ENCODE measurements at regions not wholly inside any gene's neighbourhood (a gene's known extent, or its start where the extent isn't known, plus 50 kb on each side); places are given as distances from the start of the nearest gene placed in this dataset.

DNA sequence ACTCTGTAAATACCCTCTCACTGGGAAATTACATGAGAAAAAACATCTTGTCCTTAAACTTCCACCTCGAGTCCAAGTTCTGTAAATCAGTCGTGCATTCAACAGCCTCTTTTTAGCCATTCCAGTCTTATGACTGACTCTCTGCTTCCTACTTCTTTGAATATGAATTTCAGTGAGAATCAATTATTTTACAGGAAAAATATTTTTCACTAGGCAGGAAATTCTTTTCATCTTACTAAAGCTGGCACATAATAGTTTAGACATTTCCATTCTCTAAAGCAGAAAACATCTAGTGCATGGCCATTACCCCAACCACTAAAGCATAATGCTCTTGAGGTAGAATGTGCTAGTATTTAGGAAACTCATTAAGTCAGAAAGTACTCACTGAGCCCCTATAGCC is 565.7 kb upstream of the FAT1 start:
- Histone ChIP-seq H3K9me3 (ENCODE audit: low read depth, low read length, poor library complexity, severe bottlenecking) (no peaks in the 10 kb centered on the region), H3K4me1 (ENCODE audit: insufficient read depth, low read length, poor library complexity, severe bottlenecking) (no peaks in the 10 kb centered on the region), H3K36me3 (ENCODE audit: insufficient read depth, low read length, poor library complexity, severe bottlenecking) (no peaks in the 10 kb centered on the region), H3K4me3 (ENCODE audit: low read depth, low read length, poor library complexity, severe bottlenecking) (no peak overlapping the region), H3K27ac (ENCODE audit: low read depth, low read length, poor library complexity, severe bottlenecking) (no peak overlapping the region), H3K27me3 (replicated peaks; ENCODE audit: insufficient read depth, low read depth, low read length, poor library complexity) (peaks cover 23% of the 10 kb centered on the region)
- BruUV-seq (replicated peaks), result no TSS peak
- DNase-seq (ENCODE audit: low spot score), result no peak
- TF ChIP-seq, protein P1, sequence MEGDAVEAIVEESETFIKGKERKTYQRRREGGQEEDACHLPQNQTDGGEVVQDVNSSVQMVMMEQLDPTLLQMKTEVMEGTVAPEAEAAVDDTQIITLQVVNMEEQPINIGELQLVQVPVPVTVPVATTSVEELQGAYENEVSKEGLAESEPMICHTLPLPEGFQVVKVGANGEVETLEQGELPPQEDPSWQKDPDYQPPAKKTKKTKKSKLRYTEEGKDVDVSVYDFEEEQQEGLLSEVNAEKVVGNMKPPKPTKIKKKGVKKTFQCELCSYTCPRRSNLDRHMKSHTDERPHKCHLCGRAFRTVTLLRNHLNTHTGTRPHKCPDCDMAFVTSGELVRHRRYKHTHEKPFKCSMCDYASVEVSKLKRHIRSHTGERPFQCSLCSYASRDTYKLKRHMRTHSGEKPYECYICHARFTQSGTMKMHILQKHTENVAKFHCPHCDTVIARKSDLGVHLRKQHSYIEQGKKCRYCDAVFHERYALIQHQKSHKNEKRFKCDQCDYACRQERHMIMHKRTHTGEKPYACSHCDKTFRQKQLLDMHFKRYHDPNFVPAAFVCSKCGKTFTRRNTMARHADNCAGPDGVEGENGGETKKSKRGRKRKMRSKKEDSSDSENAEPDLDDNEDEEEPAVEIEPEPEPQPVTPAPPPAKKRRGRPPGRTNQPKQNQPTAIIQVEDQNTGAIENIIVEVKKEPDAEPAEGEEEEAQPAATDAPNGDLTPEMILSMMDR (conservative IDR thresholded peaks at IDR 0.05; ENCODE audit: low read depth, low read length), result no peak
- no peak for TF ChIP-seq EZH2 (IDR thresholded peaks at IDR 0.05; ENCODE audit: borderline replicate concordance, low read depth, low read length, poor library complexity, severe bottlenecking)
- CTCF ChIA-PET, result no interaction called here
- intact Hi-C loops (cut with micrococcal nuclease; ENCODE audit: unreplicated experiment), result no loop called here
- POLR2A ChIA-PET (ENCODE audit: low non-redundant PET), result no interaction called here

DNA sequence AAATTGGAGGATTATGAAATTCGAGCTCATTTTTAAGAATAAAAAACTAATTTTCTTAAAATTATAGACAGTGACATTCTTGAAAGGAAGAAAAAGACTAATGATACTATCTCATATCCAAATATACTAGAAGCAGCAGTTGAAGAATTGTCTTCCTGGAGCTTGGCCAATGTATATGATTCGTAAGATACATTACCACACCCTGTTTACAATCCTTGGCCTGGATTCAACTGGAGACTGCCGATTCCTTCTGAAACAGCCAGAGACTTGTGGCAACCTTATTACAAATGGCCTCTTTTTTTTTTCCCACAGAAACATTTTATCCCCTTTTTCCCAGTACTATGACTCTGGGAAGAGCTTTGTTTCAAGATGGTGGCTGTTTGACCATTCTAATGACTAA is 571.2 kb upstream of the FAT1 start:
- BruUV-seq (replicated peaks), result no TSS peak
- CTCF ChIA-PET, result no interaction called here
- TF ChIP-seq, protein P1 (conservative IDR thresholded peaks at IDR 0.05; ENCODE audit: low read depth, low read length), result no peak
- no peak for TF ChIP-seq EZH2 (IDR thresholded peaks at IDR 0.05; ENCODE audit: borderline replicate concordance, low read depth, low read length, poor library complexity, severe bottlenecking)
- peak; percentile 7 for DNase-seq (ENCODE audit: low spot score)
- Histone ChIP-seq H3K36me3 (ENCODE audit: insufficient read depth, low read length, poor library complexity, severe bottlenecking) (no peaks in the 10 kb centered on the region), H3K27ac (ENCODE audit: low read depth, low read length, poor library complexity, severe bottlenecking) (no peak overlapping the region), H3K9me3 (ENCODE audit: low read depth, low read length, poor library complexity, severe bottlenecking) (no peaks in the 10 kb centered on the region), H3K4me1 (ENCODE audit: insufficient read depth, low read length, poor library complexity, severe bottlenecking) (no peaks in the 10 kb centered on the region), H3K27me3 (replicated peaks; ENCODE audit: insufficient read depth, low read depth, low read length, poor library complexity) (no peaks in the 10 kb centered on the region), H3K4me3 (ENCODE audit: low read depth, low read length, poor library complexity, severe bottlenecking) (no peak overlapping the region)
- intact Hi-C loops (cut with micrococcal nuclease; ENCODE audit: unreplicated experiment), result no loop called here
- POLR2A ChIA-PET (ENCODE audit: low non-redundant PET), result no interaction called here

DNA sequence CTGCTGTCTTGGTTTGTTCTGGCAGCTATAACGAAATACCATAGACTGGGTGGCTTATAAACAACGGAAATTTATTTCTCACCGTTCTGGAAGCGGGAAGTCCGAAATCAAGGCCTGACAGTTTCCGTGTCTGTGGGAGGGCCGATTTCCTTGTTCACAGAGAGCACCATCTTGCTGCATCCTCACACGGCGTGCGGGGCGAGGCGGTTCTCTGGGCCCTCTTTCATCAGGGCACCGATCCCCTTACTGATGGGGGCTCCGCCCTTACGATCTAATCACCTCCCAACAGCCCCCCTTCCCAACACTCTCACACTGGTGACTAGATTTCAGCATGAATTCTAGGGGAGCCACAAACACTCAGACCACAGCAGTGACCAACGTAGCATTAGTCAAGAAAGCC is 578.3 kb upstream of the FAT1 start:
- H3K27ac ChIP-seq (ENCODE audit: low read depth, low read length, poor library complexity, severe bottlenecking), result no peak overlapping the region
- H3K4me3 ChIP-seq (ENCODE audit: low read depth, low read length, poor library complexity, severe bottlenecking), result no peak overlapping the region
- peaks cover 13% of the 10 kb centered on the region for H3K27me3 ChIP-seq (replicated peaks; ENCODE audit: insufficient read depth, low read depth, low read length, poor library complexity)
- H3K36me3 ChIP-seq (ENCODE audit: insufficient read depth, low read length, poor library complexity, severe bottlenecking), result no peaks in the 10 kb centered on the region
- ChIA-PET POLR2A (ENCODE audit: low non-redundant PET) (no interaction called here), CTCF (no interaction called here)
- no peaks in the 10 kb centered on the region for H3K9me3 ChIP-seq (ENCODE audit: low read depth, low read length, poor library complexity, severe bottlenecking)
- no peaks in the 10 kb centered on the region for H3K4me1 ChIP-seq (ENCODE audit: insufficient read depth, low read length, poor library complexity, severe bottlenecking)
- BruUV-seq (replicated peaks), result no TSS peak
- no peak for DNase-seq (ENCODE audit: low spot score)
- intact Hi-C loops (cut with micrococcal nuclease; ENCODE audit: unreplicated experiment), result no loop called here
- TF ChIP-seq, protein P1 (conservative IDR thresholded peaks at IDR 0.05; ENCODE audit: low read depth, low read length), result no peak
- TF ChIP-seq EZH2 (IDR thresholded peaks at IDR 0.05; ENCODE audit: borderline replicate concordance, low read depth, low read length, poor library complexity, severe bottlenecking), result no peak

Data from A673 (cell line).